ENCODE measurements at regions not wholly inside any gene's neighbourhood (a gene's known extent, or its start where the extent isn't known, plus 50 kb on each side); places are given as distances from the start of the nearest gene placed in this dataset.

DNA sequence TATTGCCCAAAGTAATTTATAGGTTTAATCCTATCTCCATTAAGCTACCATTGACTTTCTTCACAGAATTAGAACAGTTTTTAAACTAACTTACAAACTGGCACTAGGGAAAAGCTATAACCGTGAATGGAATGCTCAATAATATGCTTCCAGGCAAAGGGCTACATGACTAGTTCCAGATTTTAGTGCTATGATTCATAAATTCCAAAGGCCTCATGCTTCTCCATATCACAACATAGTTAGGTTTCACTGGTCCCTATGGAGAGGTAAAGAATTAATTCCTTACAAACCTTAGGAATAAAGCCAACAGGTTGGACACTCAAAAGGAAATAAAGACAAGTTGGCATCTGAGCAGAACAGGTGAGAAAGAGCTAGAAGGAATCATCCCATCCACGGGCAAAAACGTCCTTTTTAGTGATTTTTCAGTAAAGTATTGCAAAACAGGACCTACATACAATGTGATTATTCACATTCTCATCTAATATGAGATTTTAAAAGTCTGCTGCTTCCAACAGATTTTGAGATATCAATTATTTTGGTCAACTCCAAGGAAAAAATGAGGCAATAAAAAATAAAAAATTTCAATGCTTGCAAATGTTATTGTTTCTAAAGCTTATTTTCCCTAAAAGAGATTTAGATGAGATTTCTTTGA is 97.0 kb upstream of the TARS1 start:
- Mint-ChIP-seq H3K27ac (no peak overlapping the region), H3K36me3 (no peaks in the 10 kb centered on the region), H3K4me1 (no peaks in the 10 kb centered on the region), H3K4me3 (no peak overlapping the region), H3K27me3 (ENCODE audit: low read depth in 3 of 3) (no peaks in the 10 kb centered on the region), H3K9me3 (peaks cover 0 to 4% (median 1%) of the 10 kb centered on the region in 6 donors)
- DNase-seq: no peak

DNA sequence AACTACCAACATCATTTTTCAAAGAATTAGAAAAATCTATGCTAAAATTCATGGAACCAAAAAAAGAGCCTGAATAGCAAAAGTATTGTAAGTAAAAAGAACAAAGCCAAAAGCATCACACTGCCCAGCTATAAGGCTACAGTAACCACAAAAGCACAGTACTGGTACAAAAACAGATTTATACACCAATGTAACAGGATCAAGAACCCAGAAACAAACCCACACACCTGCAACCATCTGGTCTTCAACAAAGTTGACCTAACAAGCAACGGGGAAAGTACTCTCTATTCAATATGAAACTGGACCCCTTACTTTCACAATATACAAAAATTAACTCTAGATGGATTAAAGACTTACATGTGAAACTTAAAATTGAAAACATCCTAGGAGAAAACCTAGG is 94.2 kb upstream of the TARS1 start:
- Mint-ChIP-seq H3K9me3 (peaks cover 0 to 8% (median 6%) of the 10 kb centered on the region in 6 donors), H3K4me1 (no peaks in the 10 kb centered on the region), H3K27ac (no peak overlapping the region), H3K36me3 (no peaks in the 10 kb centered on the region), H3K4me3 (no peak overlapping the region), H3K27me3 (ENCODE audit: low read depth in 3 of 3) (no peaks in the 10 kb centered on the region)
- no peak for DNase-seq

DNA sequence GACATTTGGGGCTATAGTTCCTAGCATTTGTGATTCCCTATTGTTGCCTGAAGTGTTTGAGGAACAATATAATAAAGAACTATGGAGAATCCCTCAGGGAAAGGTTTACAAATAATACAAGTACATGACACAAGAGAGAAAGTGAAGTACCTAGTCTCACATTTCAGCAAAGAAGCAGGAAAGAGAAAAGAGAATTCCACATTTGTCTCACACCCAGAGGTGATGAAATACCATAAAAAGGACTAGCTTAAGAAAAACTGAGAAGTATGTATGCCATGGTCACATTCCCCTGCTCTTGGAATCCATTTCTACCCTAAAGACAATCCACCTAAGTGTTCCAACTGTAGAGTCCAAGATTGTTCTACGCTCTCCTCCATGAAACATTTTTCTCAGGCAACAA is 79.0 kb upstream of the TARS1 start:
- Mint-ChIP-seq H3K9me3 (peaks cover 0 to 3% (median 0%) of the 10 kb centered on the region in 6 donors), H3K4me1 (peaks cover 18% of the 10 kb centered on the region in 2 donors), H3K27ac (no peak overlapping the region), H3K27me3 (ENCODE audit: low read depth in 3 of 3) (peaks cover 0 to 2% (median 2%) of the 10 kb centered on the region in 3 donors), H3K36me3 (no peaks in the 10 kb centered on the region), H3K4me3 (no peak overlapping the region)
- DNase-seq: no peak

DNA sequence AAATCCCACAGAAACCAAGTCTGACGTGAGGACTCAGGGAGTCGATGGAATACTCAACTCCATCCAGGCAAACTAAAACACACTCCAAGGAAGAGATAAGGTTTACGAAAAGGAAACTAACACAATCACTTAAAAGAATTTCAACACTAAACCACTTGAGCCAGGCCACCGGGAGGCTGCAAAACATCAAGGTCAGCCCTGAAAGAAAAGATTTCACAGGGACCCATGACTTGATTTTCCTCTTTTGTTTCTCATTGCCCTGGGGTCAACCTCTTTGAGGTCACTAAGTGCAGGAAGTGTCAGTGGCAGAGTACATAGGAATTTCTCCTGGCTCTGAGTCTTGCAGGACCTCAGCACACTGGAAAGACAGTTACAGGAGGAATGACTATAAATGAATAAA is 77.8 kb upstream of the TARS1 start:
- Mint-ChIP-seq H3K36me3 (no peaks in the 10 kb centered on the region), H3K4me3 (no peak overlapping the region), H3K4me1 (peaks cover 18% of the 10 kb centered on the region in 2 donors), H3K9me3 (peaks cover 0 to 3% (median 0%) of the 10 kb centered on the region in 6 donors), H3K27ac (peak overlapping the region in 1 of 6 donors; percentile 60), H3K27me3 (ENCODE audit: low read depth in 3 of 3) (peaks cover 0 to 2% (median 2%) of the 10 kb centered on the region in 3 donors)
- no peak for DNase-seq

DNA sequence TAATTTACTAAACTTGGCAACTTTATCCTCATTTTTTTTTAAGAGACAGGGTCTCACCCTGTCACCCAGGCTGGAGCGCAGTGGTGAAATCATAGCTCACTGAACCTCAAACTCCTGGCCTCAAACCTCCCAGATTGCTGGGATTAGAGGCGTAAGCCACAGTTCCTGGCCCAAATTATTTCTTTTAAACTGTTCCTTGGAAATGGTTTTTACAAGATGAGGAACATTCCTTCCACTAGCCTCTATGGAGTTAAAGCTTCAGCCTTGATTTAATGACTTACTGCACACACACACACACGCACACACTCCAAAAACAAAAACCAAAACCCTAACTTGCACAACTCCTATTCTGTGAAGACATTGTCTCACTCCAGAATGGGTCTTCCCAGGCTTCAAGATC is 77.2 kb upstream of the TARS1 start:
- DNase-seq: no peak
- Mint-ChIP-seq H3K27me3 (ENCODE audit: low read depth in 3 of 3) (peaks cover 0 to 2% (median 2%) of the 10 kb centered on the region in 3 donors), H3K27ac (no peak overlapping the region), H3K9me3 (peaks cover 0 to 3% (median 0%) of the 10 kb centered on the region in 6 donors), H3K36me3 (no peaks in the 10 kb centered on the region), H3K4me1 (peaks cover 18% of the 10 kb centered on the region in 2 donors), H3K4me3 (no peak overlapping the region)

DNA sequence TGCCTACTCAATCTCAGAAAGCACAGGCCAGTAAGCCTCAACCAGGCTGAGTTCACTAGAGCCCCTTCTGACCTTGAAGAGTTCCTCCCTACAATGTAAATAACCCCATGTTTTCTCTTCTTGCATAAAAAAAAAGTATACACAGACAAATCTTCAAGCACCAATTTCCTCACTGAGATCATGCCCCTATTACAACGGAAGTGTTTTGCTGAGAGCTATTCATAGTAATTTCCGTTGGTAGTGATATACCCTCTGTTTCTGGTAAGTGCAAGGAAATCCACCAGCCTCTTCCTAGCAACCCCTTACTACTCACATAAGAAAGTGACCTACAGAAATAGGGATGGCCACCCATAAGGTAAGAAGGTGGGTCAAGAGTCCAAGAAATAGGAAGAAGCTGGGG is 76.4 kb upstream of the TARS1 start:
- DNase-seq: no peak
- Mint-ChIP-seq H3K4me1 (peaks cover 18% of the 10 kb centered on the region in 2 donors), H3K36me3 (no peaks in the 10 kb centered on the region), H3K27me3 (ENCODE audit: low read depth in 3 of 3) (peaks cover 0 to 2% (median 2%) of the 10 kb centered on the region in 3 donors), H3K27ac (peak overlapping the region in 3 of 6 donors; percentile 12 to 65 (median 56)), H3K4me3 (peak overlapping the region in 2 of 5 donors; percentile 5 to 18), H3K9me3 (peaks cover 0 to 3% (median 0%) of the 10 kb centered on the region in 6 donors)

DNA sequence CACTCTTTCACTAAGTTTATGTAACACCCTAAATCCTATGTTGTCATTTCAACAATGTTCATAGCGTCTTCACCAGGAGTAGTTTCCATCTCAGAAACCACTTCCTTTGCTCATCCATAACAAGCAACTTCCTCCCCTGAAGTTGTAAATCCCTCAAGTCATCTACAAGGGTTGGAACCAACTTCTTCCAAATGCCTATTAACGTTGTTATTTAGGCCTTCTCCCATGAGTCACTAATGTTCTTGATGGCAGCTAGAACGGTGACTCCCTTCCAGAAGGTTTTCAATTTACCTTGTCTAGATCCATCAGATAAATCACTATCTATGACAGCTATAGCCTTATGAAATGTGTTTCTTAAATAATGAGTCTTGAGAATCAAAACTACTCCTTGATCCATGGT is 73.3 kb upstream of the TARS1 start:
- no peaks in the 10 kb centered on the region for H3K36me3 Mint-ChIP-seq
- H3K27me3 Mint-ChIP-seq (ENCODE audit: low read depth in 3 of 3): peaks cover 0 to 2% (median 2%) of the 10 kb centered on the region in 3 donors
- H3K4me3 Mint-ChIP-seq: no peak overlapping the region
- H3K27ac Mint-ChIP-seq: no peak overlapping the region
- H3K9me3 Mint-ChIP-seq: peaks cover 0 to 1% (median 0%) of the 10 kb centered on the region in 6 donors
- DNase-seq: no peak
- peaks cover 18% of the 10 kb centered on the region in 2 donors for H3K4me1 Mint-ChIP-seq

DNA sequence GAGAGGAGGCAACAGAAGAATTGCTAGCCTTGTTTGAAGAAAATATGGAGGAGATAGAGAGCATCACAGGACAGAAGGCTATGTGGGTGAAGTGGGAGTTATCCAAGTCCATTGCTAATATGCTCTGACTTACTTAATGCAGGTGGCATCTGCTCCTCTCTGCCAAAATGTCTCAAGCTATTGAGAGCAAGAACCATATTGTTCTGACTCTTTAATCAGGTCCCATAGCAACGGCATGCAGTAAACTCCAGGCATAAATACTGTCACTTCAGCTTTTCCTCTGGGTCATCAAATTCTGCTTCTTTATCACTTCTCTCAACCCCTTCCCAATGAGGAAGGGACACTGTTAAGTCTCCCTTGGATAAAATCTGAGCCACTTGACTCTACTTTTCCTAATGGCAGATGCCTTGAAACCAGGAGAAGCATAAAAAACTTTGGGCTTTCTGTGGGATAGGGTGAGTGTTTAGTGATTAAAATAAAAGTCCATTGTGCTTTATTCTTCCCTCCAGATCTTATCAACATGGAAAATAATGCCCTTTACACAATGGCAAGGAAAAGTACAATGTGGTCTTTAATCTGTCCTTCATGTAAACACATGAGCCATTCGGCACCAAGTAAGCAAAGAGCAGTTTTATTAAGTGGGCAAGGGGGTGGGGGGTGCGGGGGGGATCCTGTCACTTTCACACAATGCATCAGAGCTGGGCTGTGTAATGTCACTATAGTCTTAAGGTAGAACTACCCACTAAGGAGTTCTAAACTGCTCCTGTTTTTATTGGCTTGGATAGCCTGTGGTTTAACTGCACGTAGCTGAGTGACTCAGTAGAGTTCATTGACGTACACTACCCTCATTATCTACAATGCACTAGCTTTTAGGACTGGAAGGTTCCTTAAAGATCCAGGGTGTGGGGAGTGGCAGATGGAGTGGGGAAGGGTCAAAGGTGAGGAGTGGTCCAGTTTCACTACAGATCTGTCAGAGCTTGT is 71.0 kb upstream of the TARS1 start:
- Mint-ChIP-seq H3K27me3 (ENCODE audit: low read depth in 3 of 3) (no peaks in the 10 kb centered on the region), H3K27ac (no peak overlapping the region), H3K36me3 (no peaks in the 10 kb centered on the region), H3K4me1 (peaks cover under 1% of the 10 kb centered on the region in 2 donors), H3K4me3 (no peak overlapping the region), H3K9me3 (no peaks in the 10 kb centered on the region)
- DNase-seq: no peak

DNA sequence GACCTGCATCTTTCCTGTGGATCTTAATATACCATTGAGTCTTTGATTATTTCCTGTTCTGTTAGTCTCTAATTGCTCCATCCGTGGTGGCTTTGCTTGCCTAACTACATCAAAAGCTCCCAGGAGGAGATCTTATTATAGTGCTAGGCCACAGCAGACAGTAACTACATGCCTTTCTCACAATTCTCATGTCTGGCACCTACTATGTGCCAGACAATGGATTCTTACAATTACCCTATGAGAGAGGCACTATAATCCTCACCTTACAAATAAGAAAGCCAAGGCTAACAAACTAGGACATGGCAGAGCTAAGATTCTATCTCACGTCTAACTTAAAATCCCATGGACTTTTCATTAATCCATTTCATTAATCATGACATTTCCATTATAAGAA is 70.3 kb upstream of the TARS1 start:
- no peak for DNase-seq
- no peaks in the 10 kb centered on the region for H3K9me3 Mint-ChIP-seq
- H3K36me3 Mint-ChIP-seq: no peaks in the 10 kb centered on the region
- no peaks in the 10 kb centered on the region for H3K27me3 Mint-ChIP-seq (ENCODE audit: low read depth in 3 of 3)
- no peak overlapping the region for H3K27ac Mint-ChIP-seq
- no peak overlapping the region for H3K4me3 Mint-ChIP-seq
- no peaks in the 10 kb centered on the region for H3K4me1 Mint-ChIP-seq

DNA sequence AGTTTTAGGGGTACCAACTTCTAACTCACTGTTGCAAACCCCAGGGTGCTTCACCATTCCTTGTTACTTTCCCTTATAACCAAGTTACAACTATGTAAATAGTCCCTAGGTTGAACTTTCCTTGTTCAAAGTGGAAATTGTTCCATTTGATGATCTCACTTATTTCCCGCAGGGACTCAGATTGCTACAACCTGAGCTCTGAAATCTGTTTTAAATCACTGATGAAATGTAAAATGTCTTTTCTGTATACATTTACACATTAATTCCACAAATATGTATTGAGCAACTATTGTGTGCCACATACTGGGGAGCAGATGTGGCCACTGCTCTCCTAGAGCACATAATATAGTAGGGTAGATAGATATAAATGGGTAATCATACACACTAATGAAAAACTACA is 69.1 kb upstream of the TARS1 start:
- Mint-ChIP-seq H3K4me3 (no peak overlapping the region), H3K9me3 (no peaks in the 10 kb centered on the region), H3K27me3 (ENCODE audit: low read depth in 3 of 3) (no peaks in the 10 kb centered on the region), H3K36me3 (no peaks in the 10 kb centered on the region), H3K27ac (no peak overlapping the region), H3K4me1 (no peaks in the 10 kb centered on the region)
- DNase-seq: no peak

DNA sequence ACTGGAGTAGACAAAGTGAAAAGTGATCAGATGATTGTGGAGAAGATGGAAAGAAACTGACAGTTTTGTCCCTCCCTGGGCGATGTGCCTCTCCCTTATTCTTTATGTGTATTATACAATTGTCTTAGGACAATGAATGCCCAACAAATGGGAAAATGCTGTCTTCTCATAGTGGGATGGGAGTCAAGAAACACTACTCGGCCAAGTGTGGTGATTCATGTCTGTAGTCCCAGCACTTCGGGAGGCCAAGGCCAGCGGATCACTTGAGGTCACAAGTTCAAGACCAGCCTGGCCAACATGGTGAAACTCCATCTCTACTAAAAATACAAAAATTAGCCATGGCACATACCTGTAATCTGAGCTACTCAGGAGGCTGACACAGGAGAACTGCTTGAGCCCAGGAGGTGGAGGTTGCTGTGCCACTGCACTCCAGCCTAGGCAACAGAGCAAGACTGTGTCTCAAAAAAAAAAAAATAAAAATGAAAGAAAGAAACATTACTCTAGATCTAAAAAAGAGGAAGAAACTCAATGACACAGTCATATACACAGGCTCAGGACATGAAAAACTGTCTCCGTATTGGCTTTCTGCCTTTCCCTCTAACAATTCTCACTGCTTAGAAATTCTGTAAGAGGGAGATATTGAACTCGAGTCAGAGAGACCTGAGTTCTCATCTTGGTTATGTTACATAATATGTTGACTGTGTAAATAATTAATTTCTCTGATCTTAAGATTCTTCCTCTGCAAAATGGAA is 67.9 kb upstream of the TARS1 start:
- H3K36me3 Mint-ChIP-seq: no peaks in the 10 kb centered on the region
- peaks cover 0 to 1% (median 0%) of the 10 kb centered on the region in 3 donors for H3K27me3 Mint-ChIP-seq (ENCODE audit: low read depth in 3 of 3)
- H3K4me1 Mint-ChIP-seq: no peaks in the 10 kb centered on the region
- DNase-seq: no peak
- no peaks in the 10 kb centered on the region for H3K9me3 Mint-ChIP-seq
- H3K27ac Mint-ChIP-seq: no peak overlapping the region
- H3K4me3 Mint-ChIP-seq: no peak overlapping the region

DNA sequence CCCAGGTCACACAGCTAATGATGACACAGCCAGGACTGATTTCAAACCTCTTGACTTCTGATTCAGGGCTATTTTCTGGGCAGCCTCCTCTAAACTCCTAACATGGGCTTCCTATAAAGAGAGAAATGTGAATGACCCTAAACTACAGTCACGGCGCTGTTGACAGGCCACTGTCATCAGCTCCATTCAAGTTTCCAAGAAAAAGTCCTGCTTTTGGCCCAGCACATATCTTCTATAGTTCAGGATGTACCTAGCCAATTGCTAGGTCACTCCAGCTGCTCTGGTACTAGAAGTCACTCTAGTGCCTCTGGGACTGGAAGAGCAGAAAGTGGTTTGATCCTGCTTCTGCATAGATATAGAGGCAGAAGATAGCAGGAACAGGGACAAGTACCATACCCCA is 64.9 kb upstream of the TARS1 start:
- Mint-ChIP-seq H3K4me1 (no peaks in the 10 kb centered on the region), H3K9me3 (no peaks in the 10 kb centered on the region), H3K27ac (no peak overlapping the region), H3K4me3 (no peak overlapping the region), H3K27me3 (ENCODE audit: low read depth in 3 of 3) (peaks cover 0 to 2% (median 1%) of the 10 kb centered on the region in 3 donors), H3K36me3 (no peaks in the 10 kb centered on the region)
- no peak for DNase-seq

DNA sequence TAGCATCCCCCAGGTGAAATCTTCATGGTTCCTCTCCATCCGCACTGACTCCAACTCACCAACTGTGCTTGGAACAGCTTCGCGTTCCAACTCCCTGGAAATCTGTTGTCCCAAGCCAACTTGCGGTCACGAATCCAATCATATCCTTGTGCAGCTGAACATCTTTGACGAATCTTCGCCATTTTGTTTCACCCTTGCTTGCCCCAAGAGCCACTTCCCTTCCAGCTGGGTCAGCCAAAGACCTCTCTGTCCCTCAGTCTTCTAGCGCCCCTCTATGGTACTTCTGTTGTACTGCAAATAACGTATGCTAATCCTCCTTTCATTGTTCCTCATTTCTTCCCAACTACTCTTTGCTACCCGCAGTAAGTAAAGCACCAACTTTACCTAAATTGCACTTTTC is 61.0 kb upstream of the TARS1 start:
- H3K4me3 Mint-ChIP-seq: no peak overlapping the region
- H3K27me3 Mint-ChIP-seq (ENCODE audit: low read depth in 3 of 3): peaks cover 0 to 2% (median 1%) of the 10 kb centered on the region in 3 donors
- no peaks in the 10 kb centered on the region for H3K36me3 Mint-ChIP-seq
- H3K4me1 Mint-ChIP-seq: no peaks in the 10 kb centered on the region
- no peak overlapping the region for H3K27ac Mint-ChIP-seq
- H3K9me3 Mint-ChIP-seq: peaks cover 0 to 9% (median 4%) of the 10 kb centered on the region in 6 donors
- no peak for DNase-seq

DNA sequence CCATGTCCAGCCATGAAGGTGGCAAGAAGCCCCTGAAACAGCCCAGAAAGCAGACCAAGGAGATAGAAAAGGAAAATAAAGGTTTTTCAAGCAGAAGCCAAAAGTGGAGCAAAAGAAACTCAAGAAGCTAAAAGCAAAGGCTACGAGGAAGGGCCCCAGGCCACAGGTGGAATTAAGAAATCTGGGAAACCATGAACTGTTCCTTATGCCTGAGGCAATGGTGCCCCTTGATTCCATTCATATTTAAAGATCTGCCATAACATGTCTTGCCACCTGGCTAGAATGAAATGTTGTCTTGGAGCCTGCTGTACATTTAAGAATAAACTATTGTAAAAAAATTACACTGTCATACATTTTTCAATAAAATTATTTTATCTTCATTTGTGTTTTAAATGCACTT is 59.5 kb upstream of the TARS1 start:
- Mint-ChIP-seq H3K4me3 (no peak overlapping the region), H3K27me3 (ENCODE audit: low read depth in 3 of 3) (peaks cover 0 to 2% (median 1%) of the 10 kb centered on the region in 3 donors), H3K4me1 (no peaks in the 10 kb centered on the region), H3K36me3 (no peaks in the 10 kb centered on the region), H3K9me3 (peaks cover 0 to 24% (median 5%) of the 10 kb centered on the region in 6 donors), H3K27ac (no peak overlapping the region)
- DNase-seq: no peak
